GM12872 (cell line): ENCODE measurements at regions not wholly inside any gene's neighbourhood (a gene's known extent, or its start where the extent isn't known, plus 50 kb on each side); places are given as distances from the start of the nearest gene placed in this dataset.

Source experiments
- TF ChIP-seq, protein P1 (sequence below): IDR thresholded peaks from 3 replicates; pipeline ENCODE4 v1.5.1; 2011; ENCODE audit warnings: low read depth, mild to moderate bottlenecking, low read length, moderate library complexity; ENCODE audit not compliant: insufficient read depth

DNA sequence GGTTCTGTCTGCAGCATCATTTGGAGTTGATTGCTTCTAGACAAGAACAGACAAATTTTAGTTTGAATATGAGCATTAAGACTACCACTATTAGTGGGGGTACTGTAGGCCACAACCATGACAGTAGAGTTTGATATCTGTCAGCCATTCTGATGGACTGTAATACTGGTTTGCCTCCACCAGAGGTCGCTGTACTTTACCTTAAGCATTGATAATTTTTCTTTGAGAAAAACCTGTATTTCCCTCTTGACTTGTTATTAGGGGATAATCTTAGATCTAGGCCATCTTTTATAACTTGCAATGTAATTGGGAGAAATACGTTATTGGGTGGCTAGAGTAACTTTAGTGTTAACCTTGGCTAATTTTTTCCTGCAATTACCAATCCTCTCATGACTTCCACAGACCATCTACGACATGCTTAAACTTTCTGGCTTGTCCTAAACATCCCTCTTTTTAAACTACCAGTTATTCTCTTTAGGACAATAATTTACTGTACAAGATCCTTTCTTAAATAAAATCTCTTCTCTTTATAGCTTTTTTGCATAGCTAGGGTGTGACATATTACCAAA is 562.4 kb downstream of the MAGEB5 start:
- TF ChIP-seq, protein P1, sequence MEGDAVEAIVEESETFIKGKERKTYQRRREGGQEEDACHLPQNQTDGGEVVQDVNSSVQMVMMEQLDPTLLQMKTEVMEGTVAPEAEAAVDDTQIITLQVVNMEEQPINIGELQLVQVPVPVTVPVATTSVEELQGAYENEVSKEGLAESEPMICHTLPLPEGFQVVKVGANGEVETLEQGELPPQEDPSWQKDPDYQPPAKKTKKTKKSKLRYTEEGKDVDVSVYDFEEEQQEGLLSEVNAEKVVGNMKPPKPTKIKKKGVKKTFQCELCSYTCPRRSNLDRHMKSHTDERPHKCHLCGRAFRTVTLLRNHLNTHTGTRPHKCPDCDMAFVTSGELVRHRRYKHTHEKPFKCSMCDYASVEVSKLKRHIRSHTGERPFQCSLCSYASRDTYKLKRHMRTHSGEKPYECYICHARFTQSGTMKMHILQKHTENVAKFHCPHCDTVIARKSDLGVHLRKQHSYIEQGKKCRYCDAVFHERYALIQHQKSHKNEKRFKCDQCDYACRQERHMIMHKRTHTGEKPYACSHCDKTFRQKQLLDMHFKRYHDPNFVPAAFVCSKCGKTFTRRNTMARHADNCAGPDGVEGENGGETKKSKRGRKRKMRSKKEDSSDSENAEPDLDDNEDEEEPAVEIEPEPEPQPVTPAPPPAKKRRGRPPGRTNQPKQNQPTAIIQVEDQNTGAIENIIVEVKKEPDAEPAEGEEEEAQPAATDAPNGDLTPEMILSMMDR, result peak; percentile 39; the same call in 1 of the 3 replicates

DNA sequence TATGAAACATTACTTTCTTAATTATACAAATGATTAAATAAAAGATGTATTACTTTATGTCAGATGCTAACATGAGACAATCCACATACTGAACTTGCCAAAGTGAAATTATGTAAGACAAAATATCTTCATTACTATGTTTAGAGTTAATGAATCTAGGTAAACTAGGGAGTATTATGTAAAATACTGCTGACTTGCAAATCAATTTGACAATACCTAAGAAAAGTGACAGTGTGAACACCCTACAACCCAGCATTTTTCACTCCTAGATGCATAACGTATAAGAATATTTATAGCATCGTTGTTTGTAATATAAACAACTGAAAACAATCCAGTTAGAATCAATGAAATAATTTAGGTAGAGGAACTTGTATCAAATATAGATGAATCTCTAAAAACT is 546.3 kb downstream of the MAGEB5 start:
- TF ChIP-seq, protein P1, result no peak

DNA sequence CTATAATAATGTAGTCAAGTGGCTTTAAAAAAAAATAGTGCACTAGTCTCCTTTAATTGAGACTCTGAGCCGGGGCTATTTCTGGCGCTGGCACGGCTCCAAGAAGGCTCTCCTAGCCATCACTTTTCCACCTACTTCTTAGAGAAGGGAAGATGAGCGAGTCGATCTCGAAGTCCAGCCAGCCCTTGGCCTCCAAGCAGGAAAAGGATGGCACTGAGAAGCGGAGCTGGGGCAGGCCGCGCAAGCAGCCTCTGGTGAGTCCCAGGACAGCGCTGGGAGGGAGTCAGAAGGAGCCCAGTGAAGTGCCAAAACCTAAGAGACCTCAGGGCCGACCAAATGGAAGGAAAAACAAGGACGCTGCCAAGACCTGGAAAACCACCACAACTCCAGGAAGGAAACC is 531.9 kb downstream of the MAGEB5 start:
- TF ChIP-seq, protein P1, result no peak

DNA sequence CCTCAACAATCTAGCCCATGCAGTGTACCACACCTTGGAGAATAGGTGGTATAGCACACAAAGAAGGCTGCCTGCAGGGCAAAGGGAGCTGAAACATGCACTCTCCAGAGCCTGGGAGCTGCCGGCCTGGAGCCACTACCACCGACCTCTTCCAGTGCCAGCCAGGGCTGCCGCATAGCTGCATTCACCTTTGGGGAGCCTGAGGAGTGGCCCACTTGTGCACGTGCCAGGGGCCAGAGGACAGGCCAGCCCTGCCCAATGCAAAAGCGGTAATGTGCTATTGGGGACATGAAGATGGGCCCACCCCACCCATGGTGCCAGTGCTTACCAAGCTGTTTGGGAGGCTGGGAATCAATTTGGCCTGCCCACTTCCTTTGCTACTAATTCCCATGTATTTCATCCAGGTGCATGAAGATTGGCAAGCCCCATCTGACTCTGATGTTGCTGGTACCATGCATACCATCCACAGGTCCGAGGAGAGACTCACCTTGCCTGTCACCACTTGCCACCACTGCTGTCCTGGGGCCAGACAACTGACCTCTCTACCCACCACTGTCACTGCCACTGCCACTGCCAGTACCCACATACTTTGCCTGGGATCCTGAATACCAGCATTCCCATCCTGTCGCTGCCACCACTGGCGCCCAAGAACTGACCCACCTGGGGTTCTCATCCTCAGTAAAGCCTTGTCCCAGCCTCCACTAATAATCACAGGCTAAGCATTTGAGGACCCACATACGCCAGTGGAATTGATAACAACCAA is 506.9 kb downstream of the MAGEB5 start:
- TF ChIP-seq, protein P1, result no peak

DNA sequence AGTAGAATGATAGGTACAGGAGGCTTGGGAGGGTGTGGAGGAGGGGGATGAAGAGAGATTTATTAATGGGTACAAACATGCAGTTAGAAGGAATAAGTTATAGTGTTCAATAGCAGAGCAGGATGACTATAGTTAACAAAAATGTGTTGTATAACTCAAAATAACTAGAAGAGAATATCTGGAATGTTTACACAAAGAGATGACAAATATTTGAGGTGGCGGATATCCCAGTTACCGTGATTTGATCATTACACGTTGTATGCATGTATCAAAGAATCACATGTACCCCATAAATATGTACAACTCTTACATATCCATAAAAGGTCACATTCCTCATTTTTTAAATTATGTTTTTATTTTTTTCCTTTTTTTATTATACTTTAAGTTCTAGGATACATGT is 456.6 kb downstream of the MAGEB5 start:
- TF ChIP-seq, protein P1, result no peak

DNA sequence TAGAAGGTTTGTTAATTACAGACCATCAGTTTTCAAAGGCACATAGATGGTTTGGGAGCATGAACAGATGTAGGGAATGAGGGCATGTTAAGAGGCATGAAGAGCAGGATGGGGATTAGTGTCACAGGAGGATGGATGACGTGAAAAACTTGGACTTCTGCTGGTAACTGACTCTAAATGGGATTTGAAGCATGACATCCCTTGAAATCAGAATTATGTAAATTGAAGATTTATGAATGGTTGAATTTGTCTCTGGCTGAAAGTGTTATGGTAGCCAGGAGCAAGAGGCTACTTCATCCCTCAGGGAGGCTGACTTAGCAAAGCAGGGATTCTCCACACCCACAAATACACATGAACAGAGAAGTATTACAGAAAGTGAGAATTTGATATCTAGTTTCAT is 454.6 kb downstream of the MAGEB5 start:
- TF ChIP-seq, protein P1, result no peak

DNA sequence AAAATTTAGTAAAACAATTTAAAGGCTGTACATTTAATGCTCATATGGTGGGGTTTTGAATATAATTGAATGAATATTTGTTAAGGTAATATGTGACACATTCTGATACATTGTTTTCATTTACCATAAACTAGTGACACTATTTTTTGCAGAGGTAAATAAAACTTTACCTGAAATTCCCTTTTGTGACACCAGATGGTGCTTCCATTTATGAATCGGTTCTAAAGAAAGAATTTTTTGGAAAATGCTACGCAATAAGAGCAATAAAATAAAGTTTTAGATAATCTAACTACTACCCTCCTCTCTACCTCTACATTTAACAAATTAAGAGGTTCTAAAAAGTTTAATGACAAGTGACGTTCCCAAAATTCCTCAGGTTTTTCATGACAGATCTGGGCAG is 448.9 kb downstream of the MAGEB5 start:
- TF ChIP-seq, protein P1, result no peak
